K562 (cell line): ENCODE measurements at regions not wholly inside any gene's neighbourhood (a gene's known extent, or its start where the extent isn't known, plus 50 kb on each side); places are given as distances from the start of the nearest gene placed in this dataset.

ENCODE experiments used
- ATAC-seq: fragments of 200-7000 bp; cut with Tn5 transposase; 3 replicates; pipeline ENCODE4 v1.9.1; 2020; ENCODE audit warnings: moderate library complexity
- BruUV-seq: library from RNA; stranded (reverse); fragments of 400-500 nt; replicated peaks from 2 replicates; lab custom pipeline; 2021; lab: Mats Ljungman, UMichigan
- CTCF ChIA-PET: fragments of 300-600 bp; formaldehyde crosslinking; extraction: SDS; loops from one replicate; lab custom pipeline; 2021; ENCODE audit warnings: low intra/inter-chr PET ratio; lab: Yijun Ruan, JAX
- POLR2A ChIA-PET: fragments of 300-600, 350-650 bp; sonication (Branson Sonifier 250); formaldehyde crosslinking; extraction: SDS; loops from one replicate; lab custom pipeline; 2021; ENCODE audit warnings: antibody characterized with exemption, inconsistent platforms; lab: Yijun Ruan, JAX
- DNase-seq, 4 experiments: peaks; one replicate each; pipeline versions ENCODE4 v3.0.0 to v3.0.0-alpha.2; 2011 to 2018; ENCODE audit warnings: low spot score in 3 of 4, mixed read lengths in 3 of 4; ENCODE audit errors: extremely low read depth in 1 of 4
- FAIRE-seq: peaks from 2 replicates; lab custom pipeline; 2011; peaks lifted over from hg19 to GRCh38; lab: Jason Lieb, UNC
- H2AFZ ChIP-seq: 2 replicates; pipeline ENCODE4 v1.6.0; 2011; ENCODE audit warnings: low read depth, low read length, control low read depth, inconsistent platforms
- H3K27ac ChIP-seq: fragments of 200-600 bp; 3 replicates; pipeline ENCODE4 v1.8.0; 2011; ENCODE audit warnings: low read depth, mild to moderate bottlenecking, control low read depth, inconsistent platforms, low read length, moderate library complexity, mixed read lengths; ENCODE audit errors: extremely low read depth
- H3K27me3 ChIP-seq, 2 experiments: fragments of 300-600 bp in 1 of 2; 2 replicates in 1 of 2; 3 replicates in 1 of 2; pipeline versions ENCODE4 v1.6.0 to v1.8.0; 2011; ENCODE audit warnings: inconsistent platforms in 2 of 2, low read length in 2 of 2, mild to moderate bottlenecking in 1 of 2, mixed read lengths in 1 of 2, moderate library complexity in 1 of 2; ENCODE audit not compliant: control insufficient read depth in 2 of 2, insufficient read depth in 2 of 2
- H3K36me3 ChIP-seq: fragments of 300-600 bp; 3 replicates; pipeline ENCODE4 v1.8.0; 2011; ENCODE audit warnings: mild to moderate bottlenecking, low read length, inconsistent platforms; ENCODE audit not compliant: control insufficient read depth, insufficient read depth
- H3K4me1 ChIP-seq, 2 experiments: fragments of 200-600 bp in 1 of 2; replicated peaks in 1 of 2; 2 replicates in 1 of 2; 3 replicates in 1 of 2; pipeline versions ENCODE4 v1.5.1 to v1.8.0; 2011; ENCODE audit warnings: inconsistent platforms in 2 of 2, low read length in 2 of 2, mild to moderate bottlenecking in 1 of 2, mixed read lengths in 1 of 2, moderate library complexity in 1 of 2; ENCODE audit not compliant: control insufficient read depth in 2 of 2, insufficient read depth in 2 of 2
- H3K4me2 ChIP-seq: 2 replicates; pipeline ENCODE4 v1.6.1; 2011; ENCODE audit warnings: low read length, control low read depth, inconsistent platforms, mixed read lengths; ENCODE audit not compliant: insufficient read depth
- H3K4me3 ChIP-seq: fragments of 200-600 bp; sonication (generic), shearing (Covaris generic); 2 replicates; pipeline ENCODE4 v1.5.1; 2016; ENCODE audit warnings: control low read depth, inconsistent platforms
- H3K79me2 ChIP-seq: fragments of 200-600 bp; 3 replicates; pipeline ENCODE4 v1.8.0; 2011; ENCODE audit warnings: low read length, inconsistent platforms; ENCODE audit not compliant: control insufficient read depth, insufficient read depth
- H3K9ac ChIP-seq, 2 experiments: 2 replicates each; pipeline versions ENCODE4 v1.6.0 to v1.6.1; 2011; ENCODE audit warnings: low read depth in 2 of 2, low read length in 2 of 2, control low read depth in 1 of 2, inconsistent platforms in 1 of 2, mild to moderate bottlenecking in 1 of 2, mixed read lengths in 1 of 2; ENCODE audit not compliant: insufficient read depth in 1 of 2
- H3K9me1 ChIP-seq: one replicate; pipeline ENCODE4 v1.6.0; 2011; ENCODE audit warnings: inconsistent platforms, mild to moderate bottlenecking, low read length, moderate library complexity; ENCODE audit not compliant: control insufficient read depth, insufficient read depth
- H3K9me3 ChIP-seq: replicated peaks from 2 replicates; pipeline ENCODE4 v1.5.1; 2011; ENCODE audit warnings: low read depth, low read length, inconsistent platforms; ENCODE audit not compliant: control insufficient read depth, insufficient read depth
- H4K20me1 ChIP-seq: replicated peaks from 2 replicates; pipeline ENCODE4 v1.6.1; 2011; ENCODE audit warnings: low read length, inconsistent platforms, mixed read lengths; ENCODE audit not compliant: control insufficient read depth, insufficient read depth
- ATF4 ChIP-seq: fragments of 450-650 bp; formaldehyde crosslinking; IDR thresholded peaks from 2 replicates; pipeline ENCODE4 v1.4.0; 2022; ENCODE audit warnings: mild to moderate bottlenecking, moderate library complexity
- CBX5 ChIP-seq: IDR thresholded peaks from 2 replicates; pipeline ENCODE4 v1.6.1; 2014; ENCODE audit warnings: low read depth, borderline replicate concordance
- DDX20 ChIP-seq: fragments of 450-650 bp; IDR thresholded peaks from 2 replicates; pipeline ENCODE4 v1.6.1; 2016; ENCODE audit warnings: missing genetic modification characterization, low read depth, mild to moderate bottlenecking, missing compliant biosample characterization, moderate library complexity
- FOXM1 ChIP-seq, 2 experiments: fragments of 450-650 bp in 1 of 2; sonication (generic) in 1 of 2; formaldehyde crosslinking in 1 of 2; IDR thresholded peaks; 2 replicates each; pipeline versions ENCODE4 v1.6.1 to v1.9.0; 2017 to 2022; ENCODE audit warnings: low read depth in 2 of 2, mild to moderate bottlenecking in 2 of 2, missing genetic modification reagents in 1 of 2, moderate library complexity in 1 of 2
- KDM5B ChIP-seq: fragments of 200-600 bp; sonication (generic); IDR thresholded peaks from 2 replicates; pipeline ENCODE4 v1.6.1; 2012; ENCODE audit warnings: low read depth, mild to moderate bottlenecking, moderate library complexity, low read length, control low read depth, inconsistent platforms; ENCODE audit not compliant: insufficient replicate concordance
- NR1H2 ChIP-seq: sonication (generic); formaldehyde crosslinking; IDR thresholded peaks from 2 replicates; pipeline ENCODE4 v1.4.0; 2020; ENCODE audit warnings: mild to moderate bottlenecking, missing genetic modification reagents
- NR2C1 ChIP-seq, 2 experiments: fragments of 450-650 bp; IDR thresholded peaks; 2 replicates each; pipeline ENCODE4 v1.6.1; 2017; ENCODE audit warnings: mild to moderate bottlenecking in 2 of 2, antibody characterized with exemption in 1 of 2, inconsistent platforms in 1 of 2, missing compliant biosample characterization in 1 of 2, missing genetic modification characterization in 1 of 2
- PURB ChIP-seq: sonication (generic); formaldehyde crosslinking; IDR thresholded peaks from 2 replicates; pipeline ENCODE4 v1.9.0; 2021; ENCODE audit warnings: low read depth, mild to moderate bottlenecking, missing genetic modification reagents
- SPI1 ChIP-seq: IDR thresholded peaks from 2 replicates; pipeline ENCODE4 v1.6.1; 2011; ENCODE audit warnings: low read depth, low read length, control low read depth, borderline replicate concordance
- XRCC4 ChIP-seq: IDR thresholded peaks from one replicate; pipeline ENCODE4 v1.6.1; 2011; ENCODE audit not compliant: insufficient read depth, insufficient read length; ENCODE audit errors: extremely low read depth
- ZC3H11A ChIP-seq: IDR thresholded peaks from 2 replicates; pipeline ENCODE4 v1.6.1; 2012; ENCODE audit warnings: low read depth, low read length, improper control_type of control experiment
- ZNF282 ChIP-seq: sonication (generic); formaldehyde crosslinking; IDR thresholded peaks from 2 replicates; pipeline ENCODE4 v1.8.1; 2023; ENCODE audit warnings: missing genetic modification reagents
- ZNF717 ChIP-seq: fragments of 250-450 bp; sonication (Bioruptor Pico); IDR thresholded peaks from 2 replicates; pipeline ENCODE4 v1.5.0; 2021
- WGBS: fragments of 100-300 bp; shearing (Covaris generic); methylation state at CpG from one replicate; pipeline ENCODE4 v1.1.6; 2016; ENCODE audit warnings: low coverage, mixed read lengths; ENCODE audit not compliant: insufficient coverage; ENCODE audit errors: missing lambda C conversion rate; 5-methylcytosine and 5-hydroxymethylcytosine counted together
- in situ Hi-C: fragments of 300-500 bp; cut with MboI; formaldehyde crosslinking; loops from 4 replicates; pipeline ENCODE4 v1.15.0; 2018; ENCODE audit warnings: inconsistent platforms, mixed read lengths
- intact Hi-C: fragments of 100-400 bp; cut with micrococcal nuclease; formaldehyde crosslinking; loops from 2 replicates; pipeline ENCODE4 v1.14.2; 2022
- TF ChIP-seq, protein P1 (sequence below), 2 experiments: fragments of 200-800 bp in 1 of 2; sonication (Bioruptor generic) in 1 of 2; sonication (generic) in 1 of 2; formaldehyde crosslinking in 1 of 2; IDR thresholded peaks in 1 of 2; conservative IDR thresholded peaks in 1 of 2; 2 replicates each; pipeline versions ENCODE4 v1.5.0 to v1.6.1; 2016 to 2020; ENCODE audit warnings: missing compliant biosample characterization in 1 of 2, missing genetic modification characterization in 1 of 2, missing genetic modification reagents in 1 of 2
- TF ChIP-seq, protein P2 (sequence below): fragments of 250-450 bp; sonication (Bioruptor Pico); IDR thresholded peaks from 2 replicates; pipeline ENCODE4 v1.8.0; 2022; ENCODE audit warnings: inconsistent platforms, mild to moderate bottlenecking, moderate library complexity, borderline replicate concordance

GRCh38 chr4:81346719-81347118 lies 125.0 kb downstream of the RASGEF1B start:
- Histone ChIP-seq H3K9me1 (no peaks in the 10 kb centered on the region), H3K27ac (no peak overlapping the region), H4K20me1 (peaks cover 4% of the 10 kb centered on the region; the same call in 1 of the 2 replicates), H3K4me3 (no peak overlapping the region), H3K36me3 (no peaks in the 10 kb centered on the region), H2AFZ (no peak overlapping the region), H3K9ac (no peak overlapping the region), H3K4me1 (no peaks in the 10 kb centered on the region), H3K79me2 (no peaks in the 10 kb centered on the region), H3K9me3 (no peaks in the 10 kb centered on the region), H3K4me2 (no peak overlapping the region), H3K27me3 (no peaks in the 10 kb centered on the region)
- FAIRE-seq: no peak
- no TSS peak for BruUV-seq
- 0% methylated on average over 1 of the region's 1 CpG for WGBS
- CTCF ChIA-PET: no interaction called here
- in situ Hi-C loops (loop anchor here (25.0 kb wide), 1 partner anchor 259 kb away; no protein-coding TSS in a partner anchor), intact Hi-C loops (no loop called here)
- DNase-seq: no peak
- ATAC-seq: no peak
- POLR2A ChIA-PET: interaction anchor here (0.7 kb wide), 1 partner anchor 249 kb away, joined by 3 read pairs; no protein-coding TSS in a partner anchor
- TF ChIP-seq NR2C1 (IDR thresholded peaks at IDR 0.05): no peak
- TF ChIP-seq NR2C1 (tag; IDR thresholded peaks at IDR 0.05): no peak
- no peak for TF ChIP-seq ZNF282
- TF ChIP-seq KDM5B: no peak
- no peak for TF ChIP-seq DDX20 (tag)
- no peak for TF ChIP-seq FOXM1 (IDR thresholded peaks at IDR 0.05; ENCODE audit: low read depth)
- no peak for TF ChIP-seq FOXM1 (CRISPR knock-in tag; IDR thresholded peaks at IDR 0.05; ENCODE audit: low read depth)
- no peak for TF ChIP-seq ZNF717 (CRISPR knock-in tag)
- TF ChIP-seq CBX5: no peak
- TF ChIP-seq PURB (CRISPR knock-in tag): no peak
- no peak for TF ChIP-seq SPI1
- no peak for TF ChIP-seq NR1H2
- TF ChIP-seq, protein P1, sequence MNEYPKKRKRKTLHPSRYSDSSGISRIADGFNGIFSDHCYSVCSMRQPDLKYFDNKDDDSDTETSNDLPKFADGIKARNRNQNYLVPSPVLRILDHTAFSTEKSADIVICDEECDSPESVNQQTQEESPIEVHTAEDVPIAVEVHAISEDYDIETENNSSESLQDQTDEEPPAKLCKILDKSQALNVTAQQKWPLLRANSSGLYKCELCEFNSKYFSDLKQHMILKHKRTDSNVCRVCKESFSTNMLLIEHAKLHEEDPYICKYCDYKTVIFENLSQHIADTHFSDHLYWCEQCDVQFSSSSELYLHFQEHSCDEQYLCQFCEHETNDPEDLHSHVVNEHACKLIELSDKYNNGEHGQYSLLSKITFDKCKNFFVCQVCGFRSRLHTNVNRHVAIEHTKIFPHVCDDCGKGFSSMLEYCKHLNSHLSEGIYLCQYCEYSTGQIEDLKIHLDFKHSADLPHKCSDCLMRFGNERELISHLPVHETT (CRISPR knock-in tag; conservative IDR thresholded peaks at IDR 0.05 in 1 of 2, IDR thresholded peaks at IDR 0.05 in 1 of 2): no peak
- no peak for TF ChIP-seq ATF4
- TF ChIP-seq, protein P2, sequence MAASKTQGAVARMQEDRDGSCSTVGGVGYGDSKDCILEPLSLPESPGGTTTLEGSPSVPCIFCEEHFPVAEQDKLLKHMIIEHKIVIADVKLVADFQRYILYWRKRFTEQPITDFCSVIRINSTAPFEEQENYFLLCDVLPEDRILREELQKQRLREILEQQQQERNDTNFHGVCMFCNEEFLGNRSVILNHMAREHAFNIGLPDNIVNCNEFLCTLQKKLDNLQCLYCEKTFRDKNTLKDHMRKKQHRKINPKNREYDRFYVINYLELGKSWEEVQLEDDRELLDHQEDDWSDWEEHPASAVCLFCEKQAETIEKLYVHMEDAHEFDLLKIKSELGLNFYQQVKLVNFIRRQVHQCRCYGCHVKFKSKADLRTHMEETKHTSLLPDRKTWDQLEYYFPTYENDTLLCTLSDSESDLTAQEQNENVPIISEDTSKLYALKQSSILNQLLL (CRISPR knock-in tag): no peak
- TF ChIP-seq XRCC4: no peak
- TF ChIP-seq ZC3H11A: no peak
